Pancreas (tissue), 10 donors: ENCODE measurements at regions not wholly inside any gene's neighbourhood (a gene's known extent, or its start where the extent isn't known, plus 50 kb on each side); places are given as distances from the start of the nearest gene placed in this dataset.
A peak's percentile ranks its signal among the peaks of the same experiment; 100 is the strongest.

Experiments used
- ATAC-seq, 4 donors: fragments of 200-7000 bp; cut with Tn5 transposase; one replicate each; pipeline versions ENCODE4 v1.8.0 to v1.9.1; 2020; ENCODE audit warnings: mild to moderate bottlenecking in 4 of 4, moderate library complexity in 4 of 4
- DNase-seq, 6 donors: peaks; one replicate each; pipeline ENCODE4 v3.0.0-alpha.2; 2020
- FAIRE-seq: peaks from 2 replicates; lab custom pipeline; 2012; peaks lifted over from hg19 to GRCh38; lab: Jason Lieb, UNC
- H3K27ac ChIP-seq, 4 donors: fragments of 200-600 bp; sonication (generic); 1 replicate in 3 of 4; 2 replicates in 1 of 4; pipeline versions ENCODE4 v1.5.0 to v1.8.0; 2020
- H3K27me3 ChIP-seq, 4 donors: fragments of 200-600 bp; one replicate each; pipeline ENCODE4 v1.8.0; 2021
- H3K36me3 ChIP-seq, 3 donors: fragments of 200-600 bp; sonication (generic) in 1 of 3; one replicate each; pipeline versions ENCODE4 v1.5.0 to v1.8.0; 2020 to 2021
- H3K4me1 ChIP-seq, 3 donors: fragments of 200-600 bp; one replicate each; pipeline ENCODE4 v1.8.0; 2021
- H3K4me3 ChIP-seq, 4 donors: fragments of 200-600 bp; sonication (generic) in 2 of 4; one replicate each; pipeline versions ENCODE4 v1.5.0 to v1.8.0; 2020 to 2021
- H3K9me3 ChIP-seq, 4 donors: fragments of 200-600 bp; one replicate each; pipeline ENCODE4 v1.8.0; 2021
- CTCF ChIP-seq, 4 donors: fragments of 200-600 bp; sonication (generic) in 3 of 4; IDR thresholded peaks; one replicate each; pipeline versions ENCODE4 v1.5.0 to v1.8.0; 2021; ENCODE audit warnings: antibody characterized with exemption in 4 of 4
- WGBS, 2 donors: extraction: QIAGEN DNeasy Blood & Tissue Kit; methylation state at CpG; one replicate each; pipeline ENCODE4 v1.1.7; 2013; 5-methylcytosine and 5-hydroxymethylcytosine counted together
- intact Hi-C, 3 donors: fragments of 100-400 bp; cut with DNase I; formaldehyde crosslinking; loops; one replicate each; pipeline versions ENCODE4 v1.11.1 to v1.14.2; 2022
- donor health status: healthy with polysubstance abuse.
- donor health status: DM: no; HTN: no; CAD: no; lungs with moderate emphysema.
- donor health status: DM: no; HTN: no; CAD: no.
- donor health status: control.
- donor health status: control.
- donor health status: Bipolar disorder and iron deficiency.
- donor health status: DM: yes; HTN: yes; CAD: no.
- donor health status: DM: no; HTN: no; CAD: no.
- donor health status: DM: no; HTN: no; CAD: no.
- donor health status: DM: yes; HTN: yes; CAD: no.

GRCh38 chr3:124276539-124277143 lies 284.7 kb upstream of the ROPN1 start:
- no peaks in the 10 kb centered on the region for H3K27me3 ChIP-seq
- ATAC-seq, result no peak
- no peak for FAIRE-seq
- H3K4me1 ChIP-seq, result no peaks in the 10 kb centered on the region
- H3K4me3 ChIP-seq, result no peak overlapping the region
- H3K27ac ChIP-seq, result peak overlapping the region in 3 of 4 donors; percentile 12 to 22 (median 14)
- H3K9me3 ChIP-seq, result no peaks in the 10 kb centered on the region
- no peak for DNase-seq
- H3K36me3 ChIP-seq, result no peaks in the 10 kb centered on the region
- WGBS, 2 donors, result 87 to 92% methylated on average over 8 of the region's 8 CpGs
- TF ChIP-seq CTCF (IDR thresholded peaks at IDR 0.05), result no peak
- intact Hi-C loops, result no loop called here

DNA sequence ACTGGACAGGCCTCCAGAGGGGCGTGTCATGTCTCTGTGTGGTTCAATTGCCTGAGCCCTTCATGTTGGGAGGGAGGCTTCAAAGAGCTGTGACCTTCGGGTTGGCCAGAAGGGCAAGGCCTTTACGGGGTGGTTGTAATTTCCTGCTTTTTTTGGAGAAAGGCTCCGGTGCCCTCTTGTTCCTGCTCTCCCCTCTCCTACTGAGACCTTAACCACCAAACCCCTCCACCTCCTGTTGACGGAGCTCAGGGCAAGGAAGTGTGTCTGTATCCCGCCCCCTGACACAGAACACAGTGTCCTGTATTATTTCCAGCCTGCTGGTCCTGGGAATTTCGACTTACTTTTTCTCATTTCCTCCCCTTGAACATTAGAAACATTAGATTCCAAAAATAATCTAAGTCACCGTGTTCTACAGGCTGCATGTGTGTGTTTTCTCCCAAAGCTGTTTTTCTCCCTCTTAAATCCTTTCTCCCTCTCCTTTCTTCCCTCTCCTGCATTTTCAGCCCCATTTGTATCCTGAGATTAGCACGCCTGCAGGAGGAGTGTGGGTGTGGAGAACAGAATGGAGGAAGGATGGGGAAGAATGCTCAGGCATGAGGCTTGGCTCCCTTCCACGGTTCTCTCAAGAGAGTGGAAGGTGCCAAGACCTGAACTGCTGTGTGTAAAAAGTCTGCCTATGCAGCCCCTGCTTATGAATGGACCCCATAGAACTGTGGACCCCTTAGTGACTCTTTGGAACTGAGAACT lies 285.4 kb upstream of the ROPN1 start:
- no peaks in the 10 kb centered on the region for H3K27me3 ChIP-seq
- WGBS, 2 donors, result 68 to 72% methylated on average over 10 of the region's 10 CpGs
- no peak for ATAC-seq
- peak overlapping the region in 3 of 4 donors; percentile 12 to 22 (median 14) for H3K27ac ChIP-seq
- intact Hi-C loops, result no loop called here
- no peaks in the 10 kb centered on the region for H3K36me3 ChIP-seq
- no peak overlapping the region for H3K4me3 ChIP-seq
- TF ChIP-seq CTCF (IDR thresholded peaks at IDR 0.05), result no peak
- no peak for DNase-seq
- no peak for FAIRE-seq
- H3K4me1 ChIP-seq, result no peaks in the 10 kb centered on the region
- H3K9me3 ChIP-seq, result no peaks in the 10 kb centered on the region

- ATAC-seq (peak in 3 of 4 donors; percentile 54 to 69 (median 60)), FAIRE-seq (no peak), DNase-seq (no peak)
- TF ChIP-seq CTCF (IDR thresholded peaks at IDR 0.05), result peak in 1 of 4 donors; percentile 12
- Histone ChIP-seq H3K4me1 (no peaks in the 10 kb centered on the region), H3K9me3 (no peaks in the 10 kb centered on the region), H3K4me3 (no peak overlapping the region), H3K36me3 (no peaks in the 10 kb centered on the region), H3K27ac (no peak overlapping the region), H3K27me3 (no peaks in the 10 kb centered on the region)
- 67 to 72% methylated on average over 6 of the region's 6 CpGs for WGBS, 2 donors
- intact Hi-C loops, result no loop called here
Observed at GRCh38 chr3:124281453-124282316, 289.8 kb upstream of the ROPN1 start.

DNA sequence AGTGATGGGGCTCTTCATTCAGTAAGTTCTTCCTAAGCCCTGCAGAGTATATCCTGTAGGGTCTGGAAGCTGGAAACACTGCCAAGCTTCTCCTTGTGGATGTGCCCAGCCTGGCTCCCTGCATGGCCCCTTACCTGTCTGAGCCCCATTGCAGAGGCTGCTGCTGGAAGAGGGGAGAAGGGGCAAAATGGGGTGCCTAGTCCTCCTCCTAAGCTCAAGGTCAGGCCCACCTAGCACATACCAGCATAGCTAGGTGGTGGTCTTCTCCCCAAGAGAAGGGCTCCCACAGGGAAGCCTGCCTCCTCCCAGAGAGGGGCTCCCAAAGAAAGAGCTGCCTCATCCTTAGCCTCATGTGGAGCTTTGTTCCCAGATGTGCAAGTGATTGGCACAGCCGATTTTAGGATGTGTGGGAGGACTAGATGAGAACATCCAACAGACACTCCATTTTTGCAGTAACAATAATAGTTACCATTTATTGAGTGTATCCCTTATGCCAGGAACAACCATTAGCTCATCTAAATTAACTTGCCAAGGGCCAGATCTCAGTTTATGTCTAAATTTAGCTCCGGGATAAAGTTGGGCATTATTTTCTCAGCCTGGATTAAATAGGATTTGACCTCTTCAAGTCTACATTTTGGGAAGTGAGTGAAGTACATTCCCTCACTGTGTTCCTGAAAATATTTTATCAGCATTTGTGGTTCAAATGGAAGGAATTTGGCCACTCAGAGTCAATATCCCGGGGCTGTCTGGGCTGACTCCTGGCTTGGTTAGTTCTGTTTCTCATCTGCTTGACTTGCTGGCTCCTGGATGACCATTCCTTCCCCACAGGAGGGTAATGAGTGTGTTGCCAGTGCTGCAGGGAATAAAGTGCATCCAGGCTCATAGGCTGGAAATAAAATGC lies 291.1 kb upstream of the ROPN1 start:
- Histone ChIP-seq H3K27me3 (no peaks in the 10 kb centered on the region), H3K4me1 (no peaks in the 10 kb centered on the region), H3K27ac (no peak overlapping the region), H3K9me3 (no peaks in the 10 kb centered on the region), H3K36me3 (no peaks in the 10 kb centered on the region), H3K4me3 (no peak overlapping the region)
- peak in 2 of 4 donors; percentile 17 to 34 for ATAC-seq
- FAIRE-seq, result no peak
- TF ChIP-seq CTCF (IDR thresholded peaks at IDR 0.05), result no peak
- 81 to 83% methylated on average over 3 of the region's 3 CpGs for WGBS, 2 donors
- intact Hi-C loops, result no loop called here
- no peak for DNase-seq
